Panc1 (cell line): ENCODE measurements at regions not wholly inside any gene's neighbourhood (a gene's known extent, or its start where the extent isn't known, plus 50 kb on each side); places are given as distances from the start of the nearest gene placed in this dataset.

Source experiments
- ATAC-seq: fragments of 200-7000 bp; cut with Tn5 transposase; 2 replicates; pipeline ENCODE4 v1.9.1; 2020; ENCODE audit warnings: mild to moderate bottlenecking, moderate library complexity
- BruUV-seq: library from RNA; stranded (reverse); fragments of 400-500 nt; replicated peaks from 2 replicates; lab custom pipeline; 2021; lab: Mats Ljungman, UMichigan
- CTCF ChIA-PET: fragments of 300-600 bp; sonication (Branson Sonifier 250); formaldehyde crosslinking; loops from one replicate; lab custom pipeline; 2022; ENCODE audit warnings: antibody characterized with exemption; lab: Charles Lee
- POLR2A ChIA-PET: fragments of 300-600 bp; sonication (Branson Sonifier 250); formaldehyde crosslinking; loops from one replicate; lab custom pipeline; 2022; ENCODE audit warnings: antibody characterized with exemption; lab: Charles Lee
- DNase-seq: peaks from one replicate; pipeline ENCODE4 v3.0.0-alpha.2; 2010; ENCODE audit warnings: low read depth, low spot score
- H3K27ac ChIP-seq: 2 replicates; pipeline ENCODE4 v1.5.1; 2011; ENCODE audit warnings: mild to moderate bottlenecking, low read length, inconsistent platforms
- H3K27me3 ChIP-seq: fragments of 200-500 bp; sonication (Bioruptor generic); 2 replicates; pipeline ENCODE4 v1.6.0; 2014; ENCODE audit warnings: low read length, inconsistent platforms; ENCODE audit not compliant: control insufficient read depth, insufficient read depth
- H3K36me3 ChIP-seq: fragments of 200-500 bp; sonication (Bioruptor generic); 2 replicates; pipeline ENCODE4 v1.5.1; 2014; ENCODE audit warnings: inconsistent platforms, mild to moderate bottlenecking, low read length, moderate library complexity; ENCODE audit not compliant: control insufficient read depth, insufficient read depth
- H3K4me1 ChIP-seq: 2 replicates; pipeline ENCODE4 v1.5.1; 2011; ENCODE audit warnings: inconsistent platforms, mild to moderate bottlenecking, low read length, moderate library complexity; ENCODE audit not compliant: control insufficient read depth, insufficient read depth
- H3K4me3 ChIP-seq, 2 experiments: 2 replicates each; pipeline ENCODE4 v1.5.1; 2011 to 2012; ENCODE audit warnings: low read depth in 2 of 2, low read length in 2 of 2, mild to moderate bottlenecking in 2 of 2, inconsistent platforms in 1 of 2, moderate library complexity in 1 of 2
- H3K9me3 ChIP-seq: fragments of 200-500 bp; sonication (Bioruptor generic); 2 replicates; pipeline ENCODE4 v1.5.1; 2014; ENCODE audit warnings: low read depth, mild to moderate bottlenecking, inconsistent platforms, low read length, moderate library complexity; ENCODE audit not compliant: control insufficient read depth, insufficient read depth
- CTCF ChIP-seq: fragments of 450-650 bp; IDR thresholded peaks from 2 replicates; pipeline ENCODE4 v1.5.1; 2017; ENCODE audit warnings: mild to moderate bottlenecking
- POLR2AphosphoS5 ChIP-seq: IDR thresholded peaks from 2 replicates; pipeline ENCODE4 v1.6.1; 2012; ENCODE audit warnings: mild to moderate bottlenecking, low read depth, low read length, moderate library complexity
- REST ChIP-seq, 2 experiments: IDR thresholded peaks; 2 replicates each; pipeline ENCODE4 v1.6.1; 2011 to 2012; ENCODE audit warnings: low read depth in 2 of 2, control low read depth in 1 of 2, low read length in 1 of 2, mild to moderate bottlenecking in 1 of 2, moderate library complexity in 1 of 2; ENCODE audit not compliant: insufficient read depth in 1 of 2
- SIN3A ChIP-seq: IDR thresholded peaks from 2 replicates; pipeline ENCODE4 v1.6.1; 2012; ENCODE audit warnings: low read depth, mild to moderate bottlenecking, low read length, moderate library complexity, borderline replicate concordance; ENCODE audit not compliant: insufficient read depth
- TCF7L2 ChIP-seq: IDR thresholded peaks from 2 replicates; pipeline ENCODE4 v1.6.1; 2011; ENCODE audit warnings: mild to moderate bottlenecking, low read depth, low read length, inconsistent platforms
- in situ Hi-C: cut with HindIII; loops from 2 replicates; pipeline ENCODE4 v1.10.0; 2016; ENCODE audit warnings: low sequenced_read_pairs, low pct_unique_long_range_greater_than_20kb
- intact Hi-C: fragments of 100-400 bp; cut with micrococcal nuclease; formaldehyde crosslinking; loops from one replicate; pipeline ENCODE4 v1.10.0; 2022; ENCODE audit not compliant: unreplicated experiment

GRCh38 chrX:14266705-14267104, 237.0 kb upstream of the GEMIN8 start:
- TF ChIP-seq SIN3A = no peak
- TF ChIP-seq CTCF = no peak
- TF ChIP-seq REST (IDR thresholded peaks at IDR 0.05; ENCODE audit: insufficient read depth in 1 of 2, low read depth in 2 of 2, low read length in 1 of 2) = no peak
- TF ChIP-seq POLR2AphosphoS5 = no peak
- no peak for TF ChIP-seq TCF7L2
- H3K27ac ChIP-seq = no peak overlapping the region
- H3K4me1 ChIP-seq = no peaks in the 10 kb centered on the region
- intact Hi-C loops (no loop called here), in situ Hi-C loops (no loop called here)
- CTCF ChIA-PET = no interaction called here
- no peaks in the 10 kb centered on the region for H3K36me3 ChIP-seq
- DNase-seq (no peak), ATAC-seq (no peak)
- H3K27me3 ChIP-seq = no peaks in the 10 kb centered on the region
- POLR2A ChIA-PET = no interaction called here
- BruUV-seq = no TSS peak
- H3K4me3 ChIP-seq = no peak overlapping the region
- no peaks in the 10 kb centered on the region for H3K9me3 ChIP-seq

GRCh38 chrX:14243823-14244222, 214.1 kb upstream of the GEMIN8 start:
- in situ Hi-C loops (no loop called here), intact Hi-C loops (no loop called here)
- TF ChIP-seq REST (IDR thresholded peaks at IDR 0.05; ENCODE audit: insufficient read depth in 1 of 2, low read depth in 2 of 2, low read length in 1 of 2) = no peak
- no peak for TF ChIP-seq POLR2AphosphoS5
- no peak for TF ChIP-seq SIN3A
- no peak for TF ChIP-seq TCF7L2
- no peak for TF ChIP-seq CTCF
- Histone ChIP-seq H3K4me3 (no peak overlapping the region), H3K9me3 (no peaks in the 10 kb centered on the region), H3K4me1 (no peaks in the 10 kb centered on the region), H3K27ac (no peak overlapping the region), H3K27me3 (no peaks in the 10 kb centered on the region), H3K36me3 (no peaks in the 10 kb centered on the region)
- ChIA-PET POLR2A (no interaction called here), CTCF (no interaction called here)
- BruUV-seq = no TSS peak
- DNase-seq (no peak), ATAC-seq (no peak)
